Trophoblast cell (in vitro differentiated cells and primary cell): ENCODE measurements at regions not wholly inside any gene's neighbourhood (a gene's known extent, or its start where the extent isn't known, plus 50 kb on each side); places are given as distances from the start of the nearest gene placed in this dataset.

ENCODE experiments used
- DNase-seq, 2 donors: peaks; one replicate each; pipeline ENCODE4 v3.0.0-alpha.2; 2016
- H2AFZ ChIP-seq: 2 replicates; pipeline ENCODE4 v1.6.1; 2013; ENCODE audit warnings: low read length, moderate library complexity, mild to moderate bottlenecking; ENCODE audit not compliant: insufficient read depth, poor library complexity
- H2AK5ac ChIP-seq: 2 replicates; pipeline ENCODE4 v1.6.1; 2013; ENCODE audit warnings: mild to moderate bottlenecking, low read length
- H2BK120ac ChIP-seq: 2 replicates; pipeline ENCODE4 v1.6.1; 2013; ENCODE audit warnings: low read length, mild to moderate bottlenecking, moderate library complexity; ENCODE audit not compliant: insufficient read depth, poor library complexity
- H2BK12ac ChIP-seq: 2 replicates; pipeline ENCODE4 v1.6.1; 2013; ENCODE audit warnings: mild to moderate bottlenecking, low read length, moderate library complexity
- H2BK5ac ChIP-seq: 2 replicates; pipeline ENCODE4 v1.6.1; 2013; ENCODE audit warnings: low read length, low read depth, moderate library complexity, mild to moderate bottlenecking; ENCODE audit not compliant: poor library complexity
- H3K14ac ChIP-seq: 2 replicates; pipeline ENCODE4 v1.6.1; 2013; ENCODE audit warnings: mild to moderate bottlenecking, low read length
- H3K18ac ChIP-seq: 2 replicates; pipeline ENCODE4 v1.6.1; 2013; ENCODE audit warnings: mild to moderate bottlenecking, low read length
- H3K23ac ChIP-seq: 2 replicates; pipeline ENCODE4 v1.6.1; 2013; ENCODE audit warnings: low read length
- H3K27ac ChIP-seq: 2 replicates; pipeline ENCODE4 v1.5.1; 2013; ENCODE audit warnings: low read depth, mild to moderate bottlenecking, inconsistent platforms, low read length, moderate library complexity
- H3K27me3 ChIP-seq: 2 replicates; pipeline ENCODE4 v1.6.1; 2013; ENCODE audit warnings: inconsistent platforms, mild to moderate bottlenecking, low read length, moderate library complexity; ENCODE audit not compliant: insufficient read depth
- H3K36me3 ChIP-seq, 2 experiments: 1 replicate in 1 of 2; 2 replicates in 1 of 2; pipeline ENCODE4 v1.6.1; 2013; ENCODE audit warnings: low read length in 2 of 2, mild to moderate bottlenecking in 2 of 2, moderate library complexity in 1 of 2; ENCODE audit not compliant: insufficient read depth in 2 of 2, control insufficient read depth in 1 of 2
- H3K4ac ChIP-seq: 2 replicates; pipeline ENCODE4 v1.6.1; 2013; ENCODE audit warnings: low read depth, mild to moderate bottlenecking, low read length, moderate library complexity
- H3K4me1 ChIP-seq, 2 experiments: 1 replicate in 1 of 2; 2 replicates in 1 of 2; pipeline ENCODE4 v1.6.1; 2013; ENCODE audit warnings: low read length in 2 of 2, mild to moderate bottlenecking in 2 of 2, moderate library complexity in 1 of 2; ENCODE audit not compliant: insufficient read depth in 2 of 2, control insufficient read depth in 1 of 2
- H3K4me2 ChIP-seq: 2 replicates; pipeline ENCODE4 v1.6.1; 2013; ENCODE audit warnings: inconsistent platforms, mild to moderate bottlenecking, low read length, moderate library complexity
- H3K4me3 ChIP-seq: 2 replicates; pipeline ENCODE4 v1.5.1; 2013; ENCODE audit warnings: mild to moderate bottlenecking, low read depth, low read length, inconsistent platforms
- H3K79me1 ChIP-seq: one replicate; pipeline ENCODE4 v1.6.1; 2013; ENCODE audit warnings: low read length
- H3K79me2 ChIP-seq: 2 replicates; pipeline ENCODE4 v1.6.1; 2013; ENCODE audit warnings: low read length, mild to moderate bottlenecking; ENCODE audit not compliant: control insufficient read depth, insufficient read depth, poor library complexity
- H3K9ac ChIP-seq: 2 replicates; pipeline ENCODE4 v1.6.1; 2013; ENCODE audit warnings: mild to moderate bottlenecking, low read length
- H3K9me3 ChIP-seq: 2 replicates; pipeline ENCODE4 v1.6.1; 2013; ENCODE audit warnings: low read depth, mild to moderate bottlenecking, control low read depth, inconsistent platforms, low read length; ENCODE audit not compliant: insufficient read depth
- H4K12ac ChIP-seq: 2 replicates; pipeline ENCODE4 v1.6.1; 2013; ENCODE audit warnings: low read depth, mild to moderate bottlenecking, low read length, moderate library complexity
- H4K8ac ChIP-seq: 2 replicates; pipeline ENCODE4 v1.6.1; 2013; ENCODE audit warnings: low read depth, mild to moderate bottlenecking, low read length, moderate library complexity
- H4K91ac ChIP-seq: one replicate; pipeline ENCODE4 v1.6.1; 2013; ENCODE audit warnings: low read depth, mild to moderate bottlenecking, low read length, moderate library complexity
- WGBS: extraction: QIAGEN DNeasy Blood & Tissue Kit; methylation state at CpG from one replicate; pipeline ENCODE4 v1.1.7; 2013; ENCODE audit warnings: missing lambda C conversion rate; ENCODE audit not compliant: insufficient read length, insufficient coverage; ENCODE audit errors: extremely low coverage; 5-methylcytosine and 5-hydroxymethylcytosine counted together

DNA sequence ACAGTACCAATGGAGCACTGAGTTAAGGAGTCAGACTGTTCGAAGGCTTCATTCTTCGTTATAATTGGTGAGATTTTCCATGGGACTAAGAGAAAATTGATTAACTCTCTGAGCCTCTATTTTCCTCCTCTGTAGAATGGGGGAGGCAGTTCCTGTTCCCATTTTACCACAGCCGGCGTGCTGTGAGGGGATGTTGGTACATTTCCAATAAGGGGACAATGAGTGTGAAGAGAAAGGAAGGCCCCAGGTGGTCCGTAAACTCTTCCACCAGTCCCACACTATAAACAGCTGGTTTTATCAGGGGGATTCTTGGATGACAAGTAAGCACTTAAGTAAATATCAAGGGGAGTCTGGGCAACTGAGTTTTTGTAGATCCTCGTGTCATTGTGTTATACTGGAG, 109.9 kb downstream of the DAD1 start:
- Histone ChIP-seq H3K4me3 (no peak overlapping the region), H3K18ac (no peak overlapping the region), H3K36me3 (no peaks in the 10 kb centered on the region), H4K91ac (no peak overlapping the region), H3K4me1 (no peaks in the 10 kb centered on the region), H4K8ac (no peak overlapping the region), H3K4me2 (no peak overlapping the region), H3K23ac (no peak overlapping the region), H3K14ac (no peak overlapping the region), H3K79me2 (no peaks in the 10 kb centered on the region), H2BK120ac (no peak overlapping the region), H4K12ac (no peak overlapping the region), H3K27me3 (no peaks in the 10 kb centered on the region), H2AFZ (no peak overlapping the region), H3K9me3 (no peaks in the 10 kb centered on the region), H2BK12ac (no peak overlapping the region), H2AK5ac (no peak overlapping the region), H3K27ac (no peak overlapping the region), H3K79me1 (no peaks in the 10 kb centered on the region), H2BK5ac (no peak overlapping the region), H3K4ac (no peak overlapping the region), H3K9ac (no peak overlapping the region)
- no peak for DNase-seq
- WGBS = no CpG with 5 or more reads among the region's 6 CpGs

DNA sequence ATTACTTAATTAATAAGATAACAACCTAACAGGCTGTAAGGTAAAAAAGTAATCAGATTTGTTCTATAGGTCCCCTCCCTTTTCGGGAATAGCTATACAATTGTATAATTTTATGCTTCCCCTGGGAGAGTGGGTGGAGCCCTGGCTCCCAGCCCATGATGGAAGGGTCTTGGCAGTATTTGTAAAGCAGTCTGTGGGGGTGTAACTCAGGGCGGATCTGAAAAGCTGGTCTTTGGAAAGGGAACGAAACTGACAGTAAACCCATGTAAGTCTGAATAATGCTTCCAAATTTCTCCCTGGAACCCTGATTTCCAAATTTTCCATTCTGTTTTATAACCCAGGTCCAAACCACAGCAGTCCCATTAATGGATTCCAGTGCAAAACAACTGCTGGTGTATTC, 110.4 kb downstream of the DAD1 start:
- Histone ChIP-seq H2BK12ac (no peak overlapping the region), H3K9ac (no peak overlapping the region), H3K23ac (no peak overlapping the region), H3K79me1 (no peaks in the 10 kb centered on the region), H3K4me3 (no peak overlapping the region), H4K12ac (no peak overlapping the region), H2BK5ac (no peak overlapping the region), H2BK120ac (no peak overlapping the region), H3K4me1 (no peaks in the 10 kb centered on the region), H3K27me3 (no peaks in the 10 kb centered on the region), H2AK5ac (no peak overlapping the region), H3K18ac (no peak overlapping the region), H2AFZ (no peak overlapping the region), H3K36me3 (no peaks in the 10 kb centered on the region), H3K14ac (no peak overlapping the region), H4K91ac (no peak overlapping the region), H3K9me3 (no peaks in the 10 kb centered on the region), H4K8ac (no peak overlapping the region), H3K4ac (no peak overlapping the region), H3K79me2 (no peaks in the 10 kb centered on the region), H3K27ac (no peak overlapping the region), H3K4me2 (no peak overlapping the region)
- DNase-seq = no peak
- WGBS = no CpG with 5 or more reads among the region's 3 CpGs

DNA sequence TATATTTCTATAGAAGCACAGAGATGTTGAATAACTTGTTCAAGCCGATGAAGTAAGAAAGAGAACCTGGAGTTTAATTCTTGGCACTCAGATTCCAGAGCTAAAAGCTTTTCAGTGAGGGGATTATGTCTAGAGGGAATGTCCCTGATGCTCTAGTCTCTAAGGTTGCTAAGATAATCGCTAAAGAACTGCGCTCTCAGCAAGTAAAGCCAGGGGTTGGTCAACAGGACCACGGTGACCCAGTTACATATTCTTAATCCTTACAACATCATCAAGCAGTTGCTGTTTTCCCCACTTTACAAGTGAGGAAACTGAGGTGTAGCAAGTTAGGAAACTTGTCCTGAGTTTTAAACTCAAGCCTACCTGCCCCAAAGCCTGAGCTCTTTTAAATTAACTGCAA, 110.8 kb downstream of the DAD1 start:
- no peak overlapping the region for H3K18ac ChIP-seq
- H4K91ac ChIP-seq = no peak overlapping the region
- no peak overlapping the region for H4K12ac ChIP-seq
- H2BK120ac ChIP-seq = no peak overlapping the region
- no peaks in the 10 kb centered on the region for H3K4me1 ChIP-seq
- no peaks in the 10 kb centered on the region for H3K79me1 ChIP-seq
- no peak overlapping the region for H3K4ac ChIP-seq
- no peak overlapping the region for H3K9ac ChIP-seq
- no peak overlapping the region for H2AFZ ChIP-seq
- H3K79me2 ChIP-seq = no peaks in the 10 kb centered on the region
- H3K4me2 ChIP-seq = no peak overlapping the region
- no peak overlapping the region for H3K14ac ChIP-seq
- H2BK5ac ChIP-seq = no peak overlapping the region
- H3K36me3 ChIP-seq = no peaks in the 10 kb centered on the region
- H3K23ac ChIP-seq = no peak overlapping the region
- no peak overlapping the region for H3K27ac ChIP-seq
- no CpG with 5 or more reads among the region's 4 CpGs for WGBS
- no peaks in the 10 kb centered on the region for H3K9me3 ChIP-seq
- H4K8ac ChIP-seq = no peak overlapping the region
- no peaks in the 10 kb centered on the region for H3K27me3 ChIP-seq
- no peak for DNase-seq
- no peak overlapping the region for H2BK12ac ChIP-seq
- H3K4me3 ChIP-seq = no peak overlapping the region
- no peak overlapping the region for H2AK5ac ChIP-seq

DNA sequence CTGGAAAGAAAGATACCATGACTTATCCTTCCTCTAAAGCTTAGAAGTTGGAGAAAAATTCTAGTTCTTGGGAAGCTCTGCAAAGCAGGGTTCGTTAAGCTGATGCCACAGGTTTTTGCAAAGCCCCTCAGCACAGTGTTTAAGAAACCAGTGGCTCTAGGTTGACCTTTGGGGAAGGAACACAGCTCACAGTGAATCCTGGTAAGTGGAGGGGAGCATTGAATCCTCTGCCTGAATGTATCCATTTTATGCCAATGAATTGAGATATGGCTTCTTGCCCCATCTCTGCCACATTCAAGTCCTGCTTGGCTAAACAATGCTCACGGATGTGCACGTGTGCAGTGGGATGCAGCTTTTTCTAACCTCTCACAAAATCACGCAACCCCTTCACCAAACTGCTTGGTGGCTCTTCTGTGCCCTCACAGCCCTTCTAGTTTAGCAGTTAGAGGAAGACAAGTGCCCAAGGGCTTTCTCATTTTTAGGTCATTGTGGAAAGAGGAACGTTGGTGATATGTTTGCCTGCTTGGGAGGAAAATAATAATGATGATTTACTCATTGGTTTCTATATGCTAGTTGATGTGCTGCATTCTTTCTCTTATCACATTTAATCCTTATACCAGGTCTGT, 111.3 kb downstream of the DAD1 start:
- Histone ChIP-seq H3K14ac (no peak overlapping the region), H2AFZ (no peak overlapping the region), H2AK5ac (no peak overlapping the region), H3K27me3 (no peaks in the 10 kb centered on the region), H3K9me3 (no peaks in the 10 kb centered on the region), H3K79me2 (no peaks in the 10 kb centered on the region), H3K4me2 (no peak overlapping the region), H3K4me3 (no peak overlapping the region), H4K12ac (no peak overlapping the region), H2BK12ac (no peak overlapping the region), H3K4me1 (no peaks in the 10 kb centered on the region), H3K18ac (no peak overlapping the region), H3K4ac (no peak overlapping the region), H4K91ac (no peak overlapping the region), H3K27ac (no peak overlapping the region), H4K8ac (no peak overlapping the region), H3K9ac (no peak overlapping the region), H3K36me3 (no peaks in the 10 kb centered on the region), H2BK5ac (no peak overlapping the region), H3K79me1 (no peaks in the 10 kb centered on the region), H3K23ac (no peak overlapping the region), H2BK120ac (no peak overlapping the region)
- no CpG with 5 or more reads among the region's 5 CpGs for WGBS
- DNase-seq = no peak
